Loucy (cell line): ENCODE measurements at regions not wholly inside any gene's neighbourhood (a gene's known extent, or its start where the extent isn't known, plus 50 kb on each side); places are given as distances from the start of the nearest gene placed in this dataset.

Experiments used
- H2AFZ ChIP-seq: fragments of 200-600 bp; sonication (generic); 2 replicates; pipeline ENCODE4 v1.6.0; 2016; ENCODE audit warnings: antibody characterized with exemption, mild to moderate bottlenecking, low read length, moderate library complexity
- H3F3A ChIP-seq: fragments of 200-600 bp; 2 replicates; pipeline ENCODE4 v1.6.0; 2016; ENCODE audit warnings: antibody characterized with exemption, low read depth, mild to moderate bottlenecking
- H3K27me3 ChIP-seq: fragments of 200-600 bp; sonication (generic); 2 replicates; pipeline ENCODE4 v1.6.1; 2014; ENCODE audit warnings: low read length, mild to moderate bottlenecking; ENCODE audit not compliant: insufficient read depth, poor library complexity, severe bottlenecking
- H3K36me3 ChIP-seq: fragments of 200-600 bp; sonication (generic); 2 replicates; pipeline ENCODE4 v1.6.1; 2016; ENCODE audit warnings: low read length; ENCODE audit not compliant: insufficient read depth
- H3K4me1 ChIP-seq: fragments of 200-600 bp; sonication (generic); 2 replicates; pipeline ENCODE4 v1.5.1; 2014; ENCODE audit warnings: low read length, mild to moderate bottlenecking; ENCODE audit not compliant: insufficient read depth, poor library complexity, severe bottlenecking
- H3K4me2 ChIP-seq: fragments of 200-600 bp; sonication (generic); 2 replicates; pipeline ENCODE4 v1.6.0; 2014; ENCODE audit warnings: antibody characterized with exemption, low read length, low read depth, mild to moderate bottlenecking; ENCODE audit not compliant: poor library complexity, severe bottlenecking
- H3K4me3 ChIP-seq: fragments of 200-600 bp; sonication (generic); 2 replicates; pipeline ENCODE4 v1.5.1; 2014; ENCODE audit warnings: low read length, mild to moderate bottlenecking, mixed read lengths; ENCODE audit not compliant: poor library complexity, severe bottlenecking
- H3K79me2 ChIP-seq: fragments of 200-600 bp; sonication (generic); 2 replicates; pipeline ENCODE4 v1.6.1; 2014; ENCODE audit warnings: low read length; ENCODE audit not compliant: insufficient read depth
- H3K9ac ChIP-seq: fragments of 200-600 bp; sonication (generic); 2 replicates; pipeline ENCODE4 v1.6.0; 2014; ENCODE audit warnings: mild to moderate bottlenecking, low read depth, low read length, moderate library complexity; ENCODE audit not compliant: poor library complexity, severe bottlenecking
- H3K9me2 ChIP-seq: fragments of 200-600 bp; sonication (generic); replicated peaks from 2 replicates; pipeline ENCODE4 v1.6.1; 2016; ENCODE audit warnings: low read depth, low read length, mixed read lengths
- H3K9me3 ChIP-seq: fragments of 200-600 bp; sonication (generic); 2 replicates; pipeline ENCODE4 v1.6.1; 2014; ENCODE audit warnings: mild to moderate bottlenecking, antibody characterized with exemption, low read length, low read depth; ENCODE audit not compliant: insufficient read depth
- H4K20me1 ChIP-seq: fragments of 200-600 bp; sonication (generic); 2 replicates; pipeline ENCODE4 v1.6.0; 2014; ENCODE audit warnings: antibody characterized with exemption, low read length, mild to moderate bottlenecking; ENCODE audit not compliant: insufficient read depth, poor library complexity, severe bottlenecking
- EZH2phosphoT487 ChIP-seq: fragments of 200-600 bp; IDR thresholded peaks from 2 replicates; pipeline ENCODE4 v1.6.1; 2018; ENCODE audit warnings: antibody characterized with exemption, mild to moderate bottlenecking, moderate library complexity, borderline replicate concordance
- TF ChIP-seq, protein P1 (sequence below): fragments of 200-600 bp; sonication (generic); conservative IDR thresholded peaks from 2 replicates; pipeline ENCODE4 v1.5.1; 2014; ENCODE audit warnings: mild to moderate bottlenecking, antibody characterized with exemption, low read length

DNA sequence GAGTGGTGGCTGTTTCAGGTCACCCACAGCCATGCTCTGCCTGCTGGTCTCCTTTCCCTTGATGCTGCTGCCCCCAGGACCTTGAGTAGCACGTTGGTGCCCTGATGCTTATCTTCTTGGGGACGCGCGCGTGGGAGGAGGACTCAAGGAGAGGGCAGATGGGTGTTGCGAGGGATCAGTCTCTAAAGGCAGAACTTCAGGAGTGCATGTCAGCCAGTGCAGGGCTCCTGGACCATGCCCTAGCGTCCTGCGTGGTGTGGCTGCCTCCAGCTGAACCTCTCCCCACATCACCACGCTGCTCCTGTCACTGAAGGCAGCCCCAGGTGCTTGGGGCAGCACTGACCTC, 62.5 kb upstream of the GLI2 start:
- Histone ChIP-seq H3K79me2 (no peaks in the 10 kb centered on the region), H3K9me3 (no peaks in the 10 kb centered on the region), H4K20me1 (no peaks in the 10 kb centered on the region), H3K9me2 (no peaks in the 10 kb centered on the region), H3K27me3 (no peaks in the 10 kb centered on the region), H3K9ac (no peak overlapping the region), H3K4me3 (no peak overlapping the region), H3K4me1 (no peaks in the 10 kb centered on the region), H2AFZ (no peak overlapping the region), H3K36me3 (no peaks in the 10 kb centered on the region), H3K4me2 (no peak overlapping the region), H3F3A (no peaks in the 10 kb centered on the region)
- TF ChIP-seq, protein P1, sequence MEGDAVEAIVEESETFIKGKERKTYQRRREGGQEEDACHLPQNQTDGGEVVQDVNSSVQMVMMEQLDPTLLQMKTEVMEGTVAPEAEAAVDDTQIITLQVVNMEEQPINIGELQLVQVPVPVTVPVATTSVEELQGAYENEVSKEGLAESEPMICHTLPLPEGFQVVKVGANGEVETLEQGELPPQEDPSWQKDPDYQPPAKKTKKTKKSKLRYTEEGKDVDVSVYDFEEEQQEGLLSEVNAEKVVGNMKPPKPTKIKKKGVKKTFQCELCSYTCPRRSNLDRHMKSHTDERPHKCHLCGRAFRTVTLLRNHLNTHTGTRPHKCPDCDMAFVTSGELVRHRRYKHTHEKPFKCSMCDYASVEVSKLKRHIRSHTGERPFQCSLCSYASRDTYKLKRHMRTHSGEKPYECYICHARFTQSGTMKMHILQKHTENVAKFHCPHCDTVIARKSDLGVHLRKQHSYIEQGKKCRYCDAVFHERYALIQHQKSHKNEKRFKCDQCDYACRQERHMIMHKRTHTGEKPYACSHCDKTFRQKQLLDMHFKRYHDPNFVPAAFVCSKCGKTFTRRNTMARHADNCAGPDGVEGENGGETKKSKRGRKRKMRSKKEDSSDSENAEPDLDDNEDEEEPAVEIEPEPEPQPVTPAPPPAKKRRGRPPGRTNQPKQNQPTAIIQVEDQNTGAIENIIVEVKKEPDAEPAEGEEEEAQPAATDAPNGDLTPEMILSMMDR, result no peak
- no peak for TF ChIP-seq EZH2phosphoT487

DNA sequence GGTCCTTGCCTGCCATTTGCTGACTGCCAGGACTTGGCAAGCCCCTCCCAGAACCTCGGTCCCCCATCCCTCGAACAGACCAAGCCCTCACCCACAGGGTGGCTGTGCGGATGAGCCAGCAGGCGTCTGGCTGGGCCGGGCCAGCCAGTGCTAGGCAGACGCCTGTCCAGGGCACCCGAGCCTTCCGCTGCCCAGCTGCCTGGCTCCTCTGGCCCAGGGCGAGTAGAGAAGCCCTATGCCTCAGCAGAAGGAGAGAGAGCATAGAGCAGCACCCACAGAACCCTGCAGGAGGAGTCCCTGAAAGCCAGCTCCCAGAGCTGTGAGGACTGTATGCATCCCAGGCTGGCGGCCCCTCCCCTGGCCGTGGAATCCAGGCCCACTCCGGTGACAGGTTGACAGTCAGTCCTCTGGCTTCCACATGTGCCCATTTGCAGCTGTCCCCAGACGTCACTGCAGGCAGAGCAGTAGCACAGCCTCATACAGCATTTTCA, 62.1 kb upstream of the GLI2 start:
- Histone ChIP-seq H3K4me2 (no peak overlapping the region), H4K20me1 (no peaks in the 10 kb centered on the region), H3K36me3 (no peaks in the 10 kb centered on the region), H3K9me2 (no peaks in the 10 kb centered on the region), H3K9me3 (no peaks in the 10 kb centered on the region), H3K9ac (no peak overlapping the region), H2AFZ (no peak overlapping the region), H3K27me3 (no peaks in the 10 kb centered on the region), H3K79me2 (no peaks in the 10 kb centered on the region), H3F3A (no peaks in the 10 kb centered on the region), H3K4me1 (no peaks in the 10 kb centered on the region), H3K4me3 (no peak overlapping the region)
- TF ChIP-seq EZH2phosphoT487, result no peak
- TF ChIP-seq, protein P1, result no peak

GRCh38 chr2:120674246-120675170, 61.2 kb upstream of the GLI2 start:
- no peaks in the 10 kb centered on the region for H3K27me3 ChIP-seq
- no peaks in the 10 kb centered on the region for H4K20me1 ChIP-seq
- H3K9ac ChIP-seq, result no peak overlapping the region
- H3K79me2 ChIP-seq, result no peaks in the 10 kb centered on the region
- H3K4me3 ChIP-seq, result no peak overlapping the region
- no peaks in the 10 kb centered on the region for H3K9me2 ChIP-seq
- H3K4me1 ChIP-seq, result no peaks in the 10 kb centered on the region
- H3K36me3 ChIP-seq, result no peaks in the 10 kb centered on the region
- TF ChIP-seq, protein P1, result no peak
- no peak for TF ChIP-seq EZH2phosphoT487
- no peak overlapping the region for H3K4me2 ChIP-seq
- H3F3A ChIP-seq, result no peaks in the 10 kb centered on the region
- H2AFZ ChIP-seq, result no peak overlapping the region
- no peaks in the 10 kb centered on the region for H3K9me3 ChIP-seq
